HuH-7 (cell line): ENCODE measurements at regions not wholly inside any gene's neighbourhood (a gene's known extent, or its start where the extent isn't known, plus 50 kb on each side); places are given as distances from the start of the nearest gene placed in this dataset.
"Not testable (repeated sequence)": the region's sequence is repeated elsewhere in the genome, so short reads cannot be mapped to it uniquely, and the experiment has no call there.

Experiments
- DNase-seq: peaks from one replicate; pipeline ENCODE4 v3.0.0; 2011; ENCODE audit warnings: low spot score

DNA sequence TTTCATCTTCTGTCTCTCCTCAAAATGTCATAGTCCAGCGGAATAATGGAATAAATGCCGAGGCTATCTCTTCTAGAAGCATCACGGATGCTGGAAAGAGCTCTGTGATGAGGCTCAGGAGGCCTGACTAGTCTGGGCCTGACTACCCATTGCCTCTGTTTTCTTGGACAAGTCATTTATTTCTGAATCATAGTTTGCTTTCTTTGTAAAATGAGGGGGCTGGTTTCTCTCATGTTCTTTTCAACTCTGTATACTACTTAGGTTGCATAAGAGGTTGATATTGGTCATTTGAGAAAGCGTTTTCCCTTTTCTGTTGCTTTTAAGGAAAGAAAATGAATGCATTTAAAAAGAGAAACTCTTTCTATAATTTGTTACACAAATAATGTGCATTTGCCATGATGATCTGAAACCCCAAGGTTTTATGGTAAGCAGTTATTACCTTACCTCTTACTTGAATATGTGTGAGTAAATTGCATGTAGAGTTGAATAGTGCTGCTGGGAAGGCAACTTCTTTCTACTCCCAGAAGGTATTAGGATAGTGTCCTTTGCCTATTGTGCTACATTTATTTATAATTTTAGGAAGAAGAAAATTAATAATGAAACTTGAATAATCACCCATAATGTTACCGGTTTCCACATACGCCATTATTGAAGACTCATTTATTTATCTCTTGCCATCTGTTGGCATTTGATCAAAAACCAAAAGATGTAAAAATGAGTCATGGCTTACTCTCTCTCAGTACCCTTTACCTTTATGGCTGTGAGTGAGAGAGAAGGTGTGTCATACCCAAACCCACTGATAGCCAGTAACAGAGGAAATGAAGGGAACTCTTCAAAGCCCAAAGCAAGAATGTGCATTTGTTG is 179.1 kb downstream of the FASLG start:
- DNase-seq = no peak

DNA sequence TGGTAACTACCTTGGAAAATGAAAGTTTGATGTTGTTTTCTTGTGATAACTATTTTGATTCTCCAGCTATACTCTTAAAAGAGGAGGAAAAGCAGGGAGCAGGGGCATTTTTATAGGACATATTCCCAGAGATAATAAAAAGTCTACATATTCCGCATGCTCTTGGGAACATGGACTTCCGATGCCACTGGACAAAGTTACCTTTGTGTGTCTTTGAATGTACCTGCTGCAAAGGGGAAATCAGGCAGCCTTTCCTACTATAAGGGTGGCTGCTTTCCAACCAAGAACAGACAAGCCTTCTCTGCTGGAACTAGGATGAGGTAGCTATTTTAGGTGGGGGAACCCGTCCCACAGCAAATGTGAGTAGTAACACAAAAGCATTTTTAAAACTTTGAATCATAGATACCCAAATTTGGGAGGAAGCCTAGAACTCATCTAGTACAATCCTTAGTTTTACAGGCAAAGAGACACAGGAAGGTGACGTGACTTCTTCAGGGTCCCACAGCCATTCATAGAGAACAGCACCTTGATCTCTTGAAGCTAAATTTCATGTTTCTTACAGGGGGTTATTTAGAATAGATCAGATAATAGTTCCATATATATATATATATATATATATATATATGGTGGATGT is 179.9 kb downstream of the FASLG start:
- DNase-seq = no peak

DNA sequence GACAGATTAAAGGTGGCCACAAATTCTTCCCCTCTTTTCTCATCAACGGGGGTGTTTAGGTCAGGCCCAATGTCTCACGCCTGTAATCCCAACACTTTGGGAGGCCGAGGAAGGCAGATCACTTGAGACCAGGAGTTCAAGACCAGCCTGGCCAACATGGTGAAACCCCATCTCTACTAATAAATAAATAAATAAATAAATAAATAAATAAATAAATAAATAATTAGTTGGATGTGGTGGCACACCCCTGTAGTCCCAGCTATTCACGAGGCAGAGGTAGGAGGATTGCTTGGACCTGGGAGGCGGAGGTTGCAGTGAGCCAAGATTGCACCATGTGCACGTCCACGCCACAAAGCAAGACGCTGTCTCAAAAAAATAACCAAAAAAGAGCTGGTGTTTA is 180.7 kb downstream of the FASLG start:
- DNase-seq = not testable (repeated sequence)

DNA sequence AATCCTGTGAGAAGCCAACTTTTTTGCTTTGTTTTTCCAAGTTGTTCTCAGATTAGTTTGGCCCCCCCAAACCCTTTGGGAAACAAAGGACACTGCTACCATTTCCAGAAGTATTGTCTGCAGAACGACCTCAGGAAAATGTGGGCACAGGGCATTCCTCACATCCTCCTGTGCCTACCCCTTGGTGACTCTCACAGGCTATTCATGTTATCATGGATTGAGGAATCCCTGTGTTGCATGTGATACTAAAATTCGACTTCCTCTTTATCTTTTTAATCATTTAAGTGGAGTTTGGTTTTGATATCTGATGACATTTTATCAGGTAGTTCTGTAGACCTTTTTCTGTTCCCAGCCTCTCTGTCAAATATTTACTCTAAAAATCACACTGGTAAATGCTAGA is 184.5 kb downstream of the FASLG start:
- DNase-seq = no peak

DNA sequence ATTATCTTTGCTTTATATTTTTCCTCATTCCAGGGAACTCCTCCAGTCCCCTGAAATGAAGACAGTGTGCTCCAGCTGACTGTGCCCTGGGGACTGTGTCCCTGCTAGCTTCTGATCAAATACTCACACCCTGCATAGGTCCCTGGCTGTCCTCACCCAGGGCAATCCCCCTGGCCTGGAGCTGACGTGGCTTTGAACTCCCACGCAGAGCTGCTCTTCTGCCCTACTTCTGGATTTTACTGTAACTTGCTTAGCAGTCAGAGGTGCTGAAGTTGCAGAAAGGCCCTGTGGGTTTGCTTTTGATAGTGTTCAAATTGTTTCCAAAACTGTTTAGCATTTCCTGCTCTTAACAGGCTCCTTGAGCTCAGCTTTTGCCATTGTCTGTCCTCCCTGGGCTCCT is 186.5 kb downstream of the FASLG start:
- no peak for DNase-seq

DNA sequence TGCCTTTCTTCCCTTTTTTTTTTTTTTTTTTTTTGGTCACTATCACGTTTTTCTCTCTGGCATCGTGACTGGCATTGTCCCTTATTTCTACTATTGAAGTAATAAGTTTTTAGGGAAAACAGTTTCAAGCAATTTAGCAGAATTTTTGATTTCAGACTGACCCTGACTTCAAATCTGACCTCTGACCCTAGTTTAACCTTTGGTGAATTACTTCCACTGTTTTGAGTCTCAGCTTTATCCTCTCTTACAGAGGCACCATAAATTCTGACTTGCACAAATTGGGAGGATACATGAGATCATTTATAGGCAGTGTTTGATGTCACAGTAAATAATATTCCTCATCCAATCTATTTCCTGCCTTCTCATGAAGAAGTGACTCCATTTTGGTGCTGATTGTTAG is 187.0 kb downstream of the FASLG start:
- no peak for DNase-seq

DNA sequence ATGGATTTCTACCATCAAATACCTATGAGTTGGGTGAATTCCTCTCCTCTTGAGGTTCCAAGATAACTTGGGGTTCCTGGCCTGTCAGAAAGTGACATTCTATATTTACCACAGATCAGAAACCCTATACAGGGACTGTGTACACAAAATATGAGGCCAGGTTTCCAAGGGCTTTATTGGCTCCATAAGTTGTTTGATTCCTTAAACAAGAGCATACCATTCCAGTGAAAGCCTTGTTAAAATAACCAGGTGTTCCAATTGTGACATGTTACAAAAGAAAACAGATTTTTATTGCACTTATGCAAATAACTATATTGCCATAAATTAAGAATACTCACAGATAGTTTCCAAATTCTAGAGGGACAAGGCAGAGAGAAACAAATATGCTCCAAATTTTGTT is 188.9 kb downstream of the FASLG start:
- not testable (repeated sequence) for DNase-seq

DNA sequence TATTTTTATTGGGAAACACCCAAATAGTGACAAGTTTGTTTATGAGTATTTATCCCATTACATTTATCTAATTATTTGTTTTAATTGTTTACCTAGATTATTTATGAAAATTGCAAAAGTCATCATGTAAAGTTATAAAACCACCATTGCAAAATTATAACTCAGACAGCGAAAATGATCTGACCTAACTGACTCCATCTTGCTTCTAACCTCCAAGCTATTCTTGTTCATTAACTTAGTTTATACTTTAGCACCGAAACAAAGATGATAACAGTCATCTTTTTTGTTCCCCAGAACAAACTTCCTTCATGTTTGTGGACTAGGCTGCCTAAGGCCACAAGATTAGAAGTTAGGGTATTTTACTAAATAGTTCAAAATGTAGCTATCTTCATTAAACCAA is 190.8 kb downstream of the FASLG start:
- no peak for DNase-seq

DNA sequence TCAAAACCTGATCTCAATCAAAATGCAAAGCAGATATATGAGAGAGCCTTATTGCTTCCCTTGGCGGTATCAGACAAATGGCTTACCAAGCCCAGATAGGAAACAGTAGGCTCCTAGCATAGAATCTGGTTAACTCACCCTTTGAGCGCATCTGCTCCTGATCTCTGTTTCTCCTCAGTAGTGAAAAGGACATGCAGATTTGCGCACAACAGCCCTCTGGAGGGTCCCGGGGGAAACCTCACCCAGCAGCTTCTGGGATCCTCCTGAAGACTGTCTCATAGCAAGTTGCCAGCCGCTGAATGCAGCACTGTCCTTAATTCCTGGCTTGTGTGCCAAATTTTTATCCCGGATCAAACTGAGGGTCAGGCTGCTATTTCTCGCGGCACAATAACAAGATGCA is 192.2 kb downstream of the FASLG start:
- no peak for DNase-seq

DNA sequence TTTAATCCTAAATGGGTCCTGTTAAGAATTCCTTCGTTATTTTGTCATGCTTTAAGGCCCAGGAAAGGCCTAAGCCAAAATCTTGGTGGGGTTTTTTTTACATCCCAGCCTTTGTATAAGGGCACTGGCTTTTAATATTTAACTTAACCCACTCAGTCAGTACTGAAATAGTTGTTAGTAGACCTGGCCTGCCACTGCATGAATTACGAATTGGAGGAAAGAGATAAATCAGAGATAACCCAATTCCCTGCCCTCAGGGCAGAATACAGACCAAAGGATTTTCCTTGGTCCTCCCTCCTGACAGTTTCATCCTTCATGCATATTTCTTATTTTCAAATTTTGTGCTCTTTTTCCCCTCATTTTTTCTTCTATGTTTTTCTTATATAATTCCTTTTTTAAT is 193.0 kb downstream of the FASLG start:
- DNase-seq = no peak

DNA sequence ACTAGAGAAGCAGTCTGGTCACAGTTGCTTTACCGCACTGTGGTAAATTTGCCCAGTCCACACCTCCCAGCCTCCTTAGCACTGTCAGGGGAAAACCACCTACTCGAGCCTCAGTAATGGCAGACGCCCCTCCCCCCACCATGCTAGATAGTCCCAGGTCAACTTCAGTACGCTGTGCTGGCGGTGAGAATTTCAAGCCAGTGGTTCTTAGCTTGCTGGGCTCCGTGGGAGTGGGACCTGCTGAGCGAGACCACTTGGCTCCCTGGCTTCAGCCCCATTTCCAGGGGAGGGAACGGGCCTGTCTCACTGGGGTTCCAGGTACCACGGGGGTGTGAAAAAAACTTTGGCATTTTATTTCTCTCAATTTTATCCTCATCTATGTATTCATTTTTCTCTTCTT is 194.8 kb downstream of the TNFSF18 start:
- not testable (repeated sequence) for DNase-seq

DNA sequence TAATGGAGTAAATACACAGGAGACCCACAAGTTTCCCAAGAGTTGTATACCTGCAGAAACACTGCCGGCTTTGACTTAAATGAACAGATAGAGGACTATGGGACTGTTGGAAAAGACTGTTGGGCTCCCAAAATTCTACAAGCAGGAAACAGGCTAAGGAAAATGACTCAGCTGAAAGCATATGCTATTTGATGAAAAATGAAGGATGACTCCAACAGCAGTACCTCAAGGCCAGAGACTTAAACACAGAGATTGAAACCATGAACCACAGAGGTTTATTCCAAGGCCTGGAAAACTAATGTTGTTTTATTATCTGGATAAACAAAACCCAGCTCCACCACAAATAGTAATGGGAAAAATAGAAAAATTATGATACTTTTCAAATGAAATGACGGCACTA is 187.7 kb downstream of the TNFSF18 start:
- DNase-seq = no peak

DNA sequence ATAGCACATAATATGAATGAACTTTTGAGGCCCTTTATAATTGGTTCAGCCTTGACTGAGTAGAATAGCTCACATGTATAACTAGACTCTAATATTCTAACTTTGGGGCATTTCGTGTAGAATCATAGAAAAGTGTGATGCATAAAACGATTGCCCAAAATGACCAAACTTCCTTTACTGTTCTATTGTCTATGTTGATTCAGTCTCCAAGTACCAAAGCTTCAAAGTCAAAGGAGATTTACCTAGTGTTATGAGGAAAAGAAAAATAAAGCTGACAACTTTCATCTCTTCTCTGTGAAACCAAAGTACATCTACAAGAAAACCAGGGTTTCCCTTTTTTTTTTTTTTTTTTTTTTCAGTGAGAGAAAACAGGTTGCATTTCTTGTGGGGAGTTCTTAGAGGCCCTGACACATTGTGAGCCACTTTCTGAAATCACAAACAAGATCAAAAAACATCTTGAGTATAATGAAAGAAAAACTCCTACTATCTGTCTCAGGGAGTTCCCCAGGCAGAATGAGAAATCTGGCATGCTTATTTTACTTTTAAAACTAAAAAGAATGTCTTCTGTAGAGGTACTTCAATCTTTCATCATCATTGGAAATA is 183.4 kb downstream of the TNFSF18 start:
- DNase-seq = no peak

DNA sequence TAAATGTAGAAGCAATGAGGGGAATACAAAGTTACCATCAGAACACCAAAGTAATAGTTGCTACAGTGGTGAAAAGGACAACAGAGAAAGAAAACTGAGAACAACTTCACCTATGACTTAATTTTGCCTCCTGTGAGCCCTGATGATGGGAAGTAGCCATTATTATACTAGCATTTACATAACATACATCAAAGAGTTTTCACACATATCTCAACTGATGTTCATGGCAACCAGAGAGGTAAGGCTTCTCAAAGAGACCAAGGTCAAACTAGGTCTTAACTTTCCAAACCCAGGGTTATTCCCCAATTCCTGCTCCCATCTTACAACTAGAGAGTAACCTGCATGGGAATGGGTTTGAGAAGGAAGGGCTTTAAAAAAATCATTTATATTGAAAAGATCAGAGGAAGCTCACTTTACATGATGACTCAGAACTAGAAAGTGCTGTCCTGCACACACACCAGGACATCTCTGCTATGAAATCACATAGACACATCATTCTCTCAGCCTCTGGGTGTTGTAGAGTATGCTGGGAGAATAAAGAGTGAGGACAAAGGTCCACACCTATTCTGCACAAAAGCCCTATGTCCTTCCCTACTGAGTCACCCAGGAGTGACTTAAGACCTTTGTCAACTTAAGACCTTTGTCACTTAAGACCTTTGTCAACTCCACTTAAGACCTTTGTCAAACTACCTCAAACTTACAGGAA is 179.7 kb downstream of the TNFSF18 start:
- no peak for DNase-seq

DNA sequence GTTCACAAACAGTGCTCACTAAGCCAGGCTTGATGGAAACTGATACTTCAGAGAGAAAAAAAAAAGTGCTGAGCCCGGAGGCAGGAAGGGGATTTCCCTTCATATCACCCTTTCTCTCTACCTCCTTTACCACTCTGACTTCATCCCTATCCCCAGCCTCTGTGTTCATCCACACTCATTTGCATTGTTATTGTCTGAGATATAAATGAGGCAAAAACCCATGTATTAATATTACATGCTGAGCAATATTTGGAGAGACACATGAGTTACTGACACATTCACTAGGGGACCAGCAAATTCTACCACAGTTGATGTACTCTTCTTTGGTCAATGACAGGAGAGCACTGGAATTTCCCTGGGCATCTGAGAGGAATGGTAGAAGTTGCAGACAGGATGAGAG is 175.8 kb downstream of the TNFSF18 start:
- DNase-seq = no peak

DNA sequence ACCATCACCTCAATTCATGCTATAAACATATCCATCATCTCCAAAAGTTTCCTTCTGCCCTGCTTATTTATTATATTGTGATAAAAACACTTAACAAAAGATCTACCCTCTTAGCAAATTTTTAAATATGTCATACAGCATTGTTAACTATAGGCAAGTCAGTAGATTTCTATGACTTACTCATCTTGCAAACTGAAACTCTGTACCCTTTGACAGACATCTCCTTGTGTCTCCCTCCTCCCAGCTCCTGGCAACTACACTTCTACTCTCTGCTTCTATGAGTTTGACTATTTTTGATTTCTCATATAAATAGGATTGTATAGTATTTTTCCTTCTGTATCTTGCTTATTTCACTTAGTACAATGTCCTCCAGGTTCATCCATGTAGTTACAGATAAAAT is 174.8 kb downstream of the TNFSF18 start:
- no peak for DNase-seq

DNA sequence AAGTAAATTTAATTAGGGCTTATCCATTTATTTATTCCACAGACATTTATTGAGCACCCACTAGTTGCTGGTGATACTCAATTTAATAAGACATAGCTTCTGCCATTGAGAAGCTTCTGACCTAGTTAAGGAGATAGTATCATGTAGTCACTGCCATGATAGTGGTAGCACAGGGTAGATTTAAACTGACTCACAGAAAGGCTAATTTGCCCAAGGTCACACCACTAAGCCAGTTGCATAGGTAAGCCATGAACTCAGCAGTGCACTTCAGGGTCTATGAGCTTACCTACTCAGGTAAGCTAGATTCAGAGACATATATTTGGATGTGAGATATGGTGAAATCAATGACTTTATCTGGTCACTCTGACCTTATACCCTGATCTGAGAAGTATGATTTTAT is 168.4 kb downstream of the TNFSF18 start:
- DNase-seq = no peak

DNA sequence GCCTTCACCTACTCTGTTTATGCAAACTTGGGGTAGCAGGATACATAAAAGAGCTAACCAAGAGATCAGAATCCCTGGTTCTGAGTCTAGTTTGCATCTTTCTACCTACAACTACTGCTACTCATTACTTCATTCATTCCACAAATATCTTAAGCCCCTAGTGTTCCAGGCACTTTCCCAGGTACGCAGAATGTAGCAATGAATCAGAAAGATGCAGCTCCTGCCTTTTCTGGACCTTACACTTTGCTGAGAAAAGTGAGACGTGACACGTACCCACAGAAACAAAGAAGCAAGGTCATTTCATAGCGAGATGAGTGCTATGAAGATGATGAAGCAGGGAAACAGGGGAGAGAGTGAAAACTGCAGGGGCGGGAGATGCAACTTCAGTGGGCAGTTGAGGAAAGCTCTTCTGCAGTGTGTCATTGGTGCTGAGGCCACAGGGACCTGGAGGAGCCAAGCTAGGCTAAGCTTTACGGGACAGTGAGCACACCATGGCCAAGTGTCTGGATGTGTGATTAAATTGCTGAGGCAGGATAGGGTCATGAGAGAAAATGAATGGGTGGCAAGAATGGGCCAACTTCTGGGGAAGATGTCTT is 167.9 kb downstream of the TNFSF18 start:
- no peak for DNase-seq

DNA sequence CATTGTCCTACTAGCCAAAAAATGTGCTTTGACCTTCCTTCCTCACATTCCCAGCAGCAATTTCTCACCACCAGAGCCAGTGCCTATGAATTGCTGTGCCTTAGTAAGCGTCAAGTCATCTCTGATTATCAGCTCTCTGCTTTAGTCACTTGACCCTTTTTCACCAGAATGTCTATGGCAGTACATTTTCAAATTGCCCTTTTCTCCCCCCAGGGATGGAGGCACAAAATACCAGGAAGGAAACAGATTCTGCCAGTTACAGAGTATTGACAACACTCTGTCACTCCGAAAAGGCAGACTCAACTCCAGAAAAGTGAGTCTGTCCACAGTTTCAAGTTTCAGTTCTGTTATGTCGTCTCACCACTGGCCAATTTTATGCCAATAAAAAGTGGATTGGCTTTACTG is 167.4 kb downstream of the TNFSF18 start:
- DNase-seq = no peak

DNA sequence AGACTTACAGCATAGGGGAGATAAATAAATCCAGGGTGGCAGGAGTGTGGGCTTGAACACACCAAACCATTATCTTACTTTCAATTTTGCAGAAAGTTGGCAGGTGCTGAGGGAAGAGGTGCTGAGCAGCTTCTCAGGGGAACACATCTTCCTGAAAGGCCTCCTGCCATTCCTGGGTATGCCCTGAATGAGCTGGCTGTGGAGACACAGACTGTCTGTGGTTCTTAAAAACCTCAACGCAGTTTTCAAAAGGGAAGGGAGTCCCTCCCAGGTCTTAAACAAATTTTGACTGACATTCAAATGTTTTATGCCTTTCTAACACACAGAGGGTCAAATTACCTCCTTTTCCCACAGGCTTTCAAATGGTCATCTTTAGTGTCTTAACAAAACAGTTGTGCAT is 166.9 kb downstream of the TNFSF18 start:
- no peak for DNase-seq

DNA sequence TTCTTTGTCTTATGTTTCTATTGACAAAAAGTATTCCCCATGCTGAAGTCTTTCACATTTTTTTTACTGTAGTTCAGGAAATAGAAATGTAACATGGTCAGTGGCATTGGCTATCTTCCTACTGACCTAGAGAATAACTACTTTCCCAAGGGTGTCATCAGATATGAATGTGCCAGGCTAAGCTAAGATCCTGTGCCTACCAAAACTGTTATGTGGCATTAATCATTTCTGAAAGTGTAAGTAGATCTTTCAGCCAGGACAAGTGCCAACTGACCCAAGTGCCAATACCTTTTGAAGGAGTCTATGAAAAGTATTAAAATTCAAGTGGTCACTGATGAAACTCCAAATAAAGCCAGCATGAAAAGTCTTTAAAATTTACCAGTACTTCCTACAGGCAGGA is 165.3 kb downstream of the TNFSF18 start:
- no peak for DNase-seq

DNA sequence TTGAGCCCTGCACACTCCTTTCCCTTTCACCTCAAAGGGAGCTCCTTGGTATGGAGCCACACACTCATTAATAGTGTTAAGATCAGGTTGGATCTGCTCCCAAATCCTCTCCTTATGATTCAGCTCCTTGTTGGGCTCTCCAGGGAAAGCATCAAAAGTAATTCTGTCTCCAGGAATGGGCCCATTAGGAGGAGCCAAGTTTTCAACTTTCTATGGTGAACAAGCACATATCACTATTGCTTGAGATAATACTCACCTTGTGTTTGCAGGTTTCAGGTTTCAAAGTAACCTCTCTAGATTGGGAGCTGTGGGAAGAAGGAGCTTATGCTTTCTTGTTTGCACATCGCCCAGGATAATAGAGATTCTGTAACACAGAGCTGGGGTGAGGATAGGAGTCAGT is 164.8 kb downstream of the TNFSF18 start:
- peak; percentile 9 for DNase-seq
